ENCODE measurements at regions not wholly inside any gene's neighbourhood (a gene's known extent, or its start where the extent isn't known, plus 50 kb on each side); places are given as distances from the start of the nearest gene placed in this dataset.
A peak's percentile ranks its signal among the peaks of the same experiment; 100 is the strongest.

GRCh38 chr18:66729442-66730239, 125.8 kb upstream of the CDH19 start:
- DNase-seq = no peak

DNA sequence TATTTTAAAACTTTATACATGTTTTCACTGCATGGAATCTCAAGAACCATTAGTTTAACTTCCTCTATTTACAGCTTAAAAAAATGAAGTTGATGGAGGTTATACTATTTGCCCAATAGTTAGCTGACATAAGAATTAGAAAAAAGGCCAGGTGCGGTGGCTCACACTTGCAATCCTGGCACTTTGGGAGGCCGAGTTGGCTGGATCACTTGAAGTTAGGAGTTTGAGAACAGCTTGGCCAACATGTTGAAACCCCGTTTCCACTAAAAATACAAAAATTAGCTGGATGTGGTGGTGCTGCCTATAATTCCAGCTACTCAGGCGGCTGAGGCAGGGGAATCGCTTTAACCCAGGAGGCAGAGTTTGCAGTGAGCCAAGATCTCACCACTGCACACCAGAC, 125.1 kb upstream of the CDH19 start:
- DNase-seq = no peak

DNA sequence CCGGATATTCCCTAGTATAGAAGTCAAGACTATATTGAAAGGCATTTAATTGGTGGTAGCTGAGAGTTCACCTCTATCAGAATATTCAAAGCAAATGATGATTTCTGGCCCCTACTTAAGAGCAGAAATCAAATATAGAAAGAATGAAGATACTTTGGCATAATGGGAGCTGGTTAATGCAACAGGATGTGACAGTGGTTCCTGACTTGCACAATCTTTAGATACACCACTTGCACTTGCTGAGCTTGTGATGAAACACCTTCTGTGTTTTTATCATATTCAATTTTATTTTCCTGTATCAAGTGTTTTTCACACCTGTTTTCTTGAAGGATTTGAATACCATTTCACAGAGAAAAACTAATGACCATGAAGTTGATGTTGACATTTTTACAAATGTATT, 124.1 kb upstream of the CDH19 start:
- no peak for DNase-seq

GRCh38 chr18:66724664-66725356, 120.9 kb upstream of the CDH19 start:
- no peak for DNase-seq

DNA sequence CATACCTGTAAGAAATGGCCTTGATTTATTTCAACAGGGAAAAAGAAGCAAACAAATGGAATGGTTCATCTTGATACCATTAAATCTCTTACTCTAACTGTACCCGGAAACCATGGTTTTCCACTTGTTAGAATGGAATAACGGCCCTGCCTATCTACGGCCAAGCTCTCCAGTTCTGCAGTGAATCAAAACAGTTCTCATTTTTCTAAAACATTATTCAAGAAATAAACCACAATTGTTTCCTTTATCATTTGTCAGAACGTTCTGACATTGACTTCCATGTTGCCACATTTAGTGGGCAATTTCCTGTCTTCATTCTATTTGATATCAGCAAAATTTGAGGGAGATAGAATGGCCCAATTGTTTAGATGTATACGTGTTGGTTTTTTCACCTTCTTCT, 118.8 kb upstream of the CDH19 start:
- DNase-seq = no peak

DNA sequence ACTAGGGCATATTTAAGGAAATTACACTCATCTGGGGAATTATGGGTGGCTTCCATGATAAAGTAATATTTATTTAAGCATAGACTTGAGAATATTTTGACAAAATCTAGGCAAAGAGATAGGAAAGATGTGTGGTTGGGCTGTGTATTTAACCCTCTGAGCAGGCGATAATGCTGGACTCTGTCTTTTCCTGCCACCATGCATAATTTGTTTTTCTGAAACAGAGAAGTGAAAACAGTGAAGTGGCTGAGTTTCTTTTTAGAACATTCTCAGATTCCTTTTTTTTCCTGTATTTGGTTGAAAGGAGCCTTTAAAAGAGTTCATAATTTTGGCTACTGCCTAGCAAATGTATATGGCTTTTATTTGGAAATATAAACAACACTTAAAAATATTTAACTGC, 104.8 kb upstream of the CDH19 start:
- no peak for DNase-seq

DNA sequence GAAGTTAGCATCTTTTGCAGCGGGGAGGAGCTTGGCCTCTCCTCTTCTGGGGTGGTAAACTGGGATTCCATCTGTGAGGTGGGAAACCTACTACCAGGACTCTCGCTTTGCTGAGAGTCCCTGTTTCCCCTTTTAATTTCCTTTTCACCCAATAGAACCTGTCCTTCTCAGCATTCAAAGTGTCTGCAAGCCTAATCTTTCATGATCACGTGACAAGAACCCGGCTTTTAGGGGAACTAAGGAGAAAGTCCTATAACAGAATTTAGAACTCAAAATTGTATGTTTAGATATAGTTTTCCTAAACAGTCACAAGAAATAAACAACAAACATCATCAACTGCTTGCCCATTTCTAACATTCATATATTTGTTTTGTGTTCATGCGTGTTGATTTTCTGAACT, 103.6 kb upstream of the CDH19 start:
- DNase-seq = no peak

DNA sequence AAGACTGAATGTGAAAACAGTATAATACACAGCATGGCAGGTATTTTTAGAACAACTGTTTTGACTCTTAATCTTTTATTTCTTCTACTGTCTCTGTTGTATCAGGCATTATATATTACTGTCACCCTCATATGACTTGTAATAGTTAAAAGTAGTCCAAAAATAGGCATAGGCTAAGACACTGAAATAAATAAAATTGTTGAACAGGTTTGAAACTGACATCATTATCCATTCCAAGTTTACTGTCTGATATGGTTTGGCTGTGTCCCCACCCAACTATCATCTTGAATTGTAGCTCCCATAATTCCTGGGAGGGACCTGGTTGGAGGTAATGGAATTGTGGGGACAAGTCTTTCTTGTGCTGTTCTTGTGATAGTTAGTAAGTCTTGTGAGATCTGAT, 91.4 kb upstream of the CDH19 start:
- DNase-seq = peak in 1 of 14 donors; percentile 81

DNA sequence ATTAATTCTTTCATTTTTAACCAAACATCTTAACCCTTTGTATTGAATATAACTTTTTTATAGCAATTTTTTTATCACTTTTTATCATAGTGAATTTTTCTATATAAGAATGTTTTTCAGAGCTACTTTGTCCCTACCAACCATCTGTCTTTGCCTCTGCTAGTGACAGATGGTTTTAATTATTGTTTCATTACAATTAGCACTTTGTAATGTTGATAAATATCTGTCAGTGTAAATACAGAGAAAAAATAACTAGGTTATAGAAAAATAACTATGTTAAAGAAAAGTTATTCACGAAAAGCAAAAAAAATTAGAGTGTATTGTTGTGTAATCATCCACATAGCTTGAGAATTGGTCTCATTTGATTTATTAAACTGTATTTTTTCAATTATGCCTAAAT, 91.0 kb upstream of the CDH19 start:
- peak in 1 of 14 donors; percentile 81 for DNase-seq

GRCh38 chr18:66687635-66688034, 83.7 kb upstream of the CDH19 start:
- DNase-seq = no peak

DNA sequence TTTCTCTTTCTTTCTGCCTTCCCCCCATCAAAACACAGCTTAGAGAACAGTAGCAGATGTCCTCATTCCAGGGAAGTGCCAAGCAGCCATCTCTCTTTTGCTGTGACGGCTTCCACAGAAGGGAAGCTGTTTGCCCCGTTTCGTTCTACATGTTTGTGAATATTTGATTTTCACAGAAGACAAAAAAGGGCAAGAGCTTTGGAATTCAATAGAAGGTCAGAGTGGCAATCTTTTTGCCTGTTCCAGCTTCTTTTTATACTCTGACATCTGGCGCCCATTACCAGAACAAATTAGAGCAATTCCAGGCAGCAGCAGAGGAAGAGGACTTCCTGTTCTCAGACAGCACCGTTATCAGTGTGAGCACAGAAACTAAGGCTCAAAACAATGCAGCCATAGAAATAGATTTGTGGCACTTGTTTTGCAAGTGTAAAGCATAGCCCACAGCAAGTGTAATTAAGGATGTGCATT, 79.0 kb upstream of the CDH19 start:
- peak in 9 of 14 donors; percentile 8 to 92 (median 33) for DNase-seq

DNA sequence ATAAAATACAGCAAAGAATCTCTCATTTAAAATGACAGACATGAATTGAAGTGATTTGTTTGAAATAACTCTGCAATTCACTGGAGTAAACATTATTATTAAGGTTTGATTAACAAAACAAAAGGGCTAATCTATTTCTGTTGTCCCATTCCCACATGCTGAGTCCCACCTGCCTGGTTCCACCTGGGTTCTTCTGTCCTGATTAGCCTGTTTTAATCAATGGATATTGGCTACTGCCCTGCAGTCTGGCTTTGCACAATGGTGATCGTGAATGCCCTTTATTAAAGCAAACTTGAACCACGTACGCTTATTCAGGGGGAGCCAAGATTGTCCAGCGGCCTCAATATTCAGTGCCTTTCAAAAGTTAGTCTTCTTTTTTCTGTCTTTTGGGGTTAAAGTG, 72.8 kb upstream of the CDH19 start:
- DNase-seq = no peak

DNA sequence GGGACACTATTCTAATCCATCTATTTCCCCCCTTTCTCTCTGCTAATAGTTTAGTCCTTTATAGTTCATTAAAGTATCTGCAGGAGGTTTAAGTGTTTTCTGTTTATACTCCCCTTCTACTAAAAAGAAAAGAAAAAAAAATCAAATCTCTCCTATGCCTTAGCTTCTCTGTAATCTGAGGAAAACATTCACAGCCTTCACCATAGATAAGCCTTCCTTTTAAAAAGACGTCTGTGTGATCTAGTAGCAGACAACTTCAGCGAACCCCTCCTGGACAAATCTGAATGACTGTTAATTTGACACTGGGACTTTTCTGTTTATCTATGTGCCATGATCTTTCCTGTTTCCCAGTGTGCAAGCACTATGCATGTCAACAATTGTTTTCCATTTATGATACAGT, 70.4 kb upstream of the CDH19 start:
- DNase-seq = no peak

- no peak for DNase-seq
Observed at GRCh38 chr18:66668706-66669105, 64.8 kb upstream of the CDH19 start.

- no peak for DNase-seq
Observed at GRCh38 chr18:66662632-66663031, 58.7 kb upstream of the CDH19 start.

DNA sequence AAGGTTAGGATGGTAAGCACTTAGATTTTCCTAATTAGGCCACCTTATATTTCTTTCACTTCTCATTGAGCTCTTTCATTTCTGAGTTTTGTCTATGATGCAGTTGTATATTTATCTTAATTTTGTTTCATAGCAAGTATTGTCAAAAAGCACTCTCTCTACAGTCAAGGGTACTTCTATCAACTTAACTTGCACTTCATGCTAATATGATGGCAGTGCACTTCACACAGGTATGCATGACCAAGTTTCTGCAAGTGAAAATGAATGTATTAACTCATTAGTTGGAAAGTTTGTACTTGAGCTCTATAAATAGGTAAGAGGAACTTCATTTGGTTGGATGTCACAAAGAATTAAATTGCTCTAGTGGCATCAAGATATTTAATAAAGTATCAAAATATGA, 51.5 kb upstream of the CDH19 start:
- no peak for DNase-seq
